BE2C (cell line): ENCODE measurements at regions not wholly inside any gene's neighbourhood (a gene's known extent, or its start where the extent isn't known, plus 50 kb on each side); places are given as distances from the start of the nearest gene placed in this dataset.

Experiments
- DNase-seq: peaks from one replicate; pipeline ENCODE4 v3.0.0-alpha.2; 2020
- H3K27me3 ChIP-seq: fragments of 250-450 bp; sonication (Bioruptor Pico); 2 replicates; pipeline ENCODE4 v1.5.1; 2020; ENCODE audit warnings: mild to moderate bottlenecking
- H3K36me3 ChIP-seq: fragments of 250-450 bp; sonication (Bioruptor Pico); 2 replicates; pipeline ENCODE4 v1.5.1; 2020; ENCODE audit warnings: mild to moderate bottlenecking
- H3K4me1 ChIP-seq: fragments of 250-450 bp; sonication (Bioruptor Pico); 2 replicates; pipeline ENCODE4 v1.5.1; 2020
- H3K4me3 ChIP-seq: 2 replicates; pipeline ENCODE4 v1.5.1; 2011; ENCODE audit warnings: low read depth, low read length
- H3K9me3 ChIP-seq: fragments of 250-450 bp; sonication (Bioruptor Pico); 2 replicates; pipeline ENCODE4 v1.5.1; 2020
- TF ChIP-seq, protein P1 (sequence below): IDR thresholded peaks from 2 replicates; pipeline ENCODE4 v1.5.1; 2012; ENCODE audit warnings: mild to moderate bottlenecking, low read depth, low read length

DNA sequence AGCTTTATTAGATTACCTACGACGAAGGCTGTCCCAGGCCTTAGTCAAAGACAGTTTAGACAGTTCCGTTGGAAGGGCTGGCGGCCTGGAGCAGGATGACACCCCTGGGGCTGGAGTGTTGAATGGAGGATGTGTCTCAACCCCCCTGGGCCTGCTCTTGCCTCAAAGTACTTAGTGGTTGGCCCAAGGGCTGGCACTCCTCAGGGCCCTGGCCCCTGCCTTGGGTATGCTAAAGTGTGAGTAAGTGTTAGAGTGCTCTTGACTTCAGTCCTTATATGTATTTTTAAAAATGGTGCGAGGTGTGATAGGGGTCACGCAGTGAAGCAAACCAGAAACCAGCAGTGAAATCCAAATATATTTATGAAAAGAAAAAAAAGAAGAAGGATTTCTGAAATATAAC is 261.6 kb downstream of the KTN1 start:
- no peaks in the 10 kb centered on the region for H3K9me3 ChIP-seq
- DNase-seq, result peak; percentile 82
- TF ChIP-seq, protein P1, sequence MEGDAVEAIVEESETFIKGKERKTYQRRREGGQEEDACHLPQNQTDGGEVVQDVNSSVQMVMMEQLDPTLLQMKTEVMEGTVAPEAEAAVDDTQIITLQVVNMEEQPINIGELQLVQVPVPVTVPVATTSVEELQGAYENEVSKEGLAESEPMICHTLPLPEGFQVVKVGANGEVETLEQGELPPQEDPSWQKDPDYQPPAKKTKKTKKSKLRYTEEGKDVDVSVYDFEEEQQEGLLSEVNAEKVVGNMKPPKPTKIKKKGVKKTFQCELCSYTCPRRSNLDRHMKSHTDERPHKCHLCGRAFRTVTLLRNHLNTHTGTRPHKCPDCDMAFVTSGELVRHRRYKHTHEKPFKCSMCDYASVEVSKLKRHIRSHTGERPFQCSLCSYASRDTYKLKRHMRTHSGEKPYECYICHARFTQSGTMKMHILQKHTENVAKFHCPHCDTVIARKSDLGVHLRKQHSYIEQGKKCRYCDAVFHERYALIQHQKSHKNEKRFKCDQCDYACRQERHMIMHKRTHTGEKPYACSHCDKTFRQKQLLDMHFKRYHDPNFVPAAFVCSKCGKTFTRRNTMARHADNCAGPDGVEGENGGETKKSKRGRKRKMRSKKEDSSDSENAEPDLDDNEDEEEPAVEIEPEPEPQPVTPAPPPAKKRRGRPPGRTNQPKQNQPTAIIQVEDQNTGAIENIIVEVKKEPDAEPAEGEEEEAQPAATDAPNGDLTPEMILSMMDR, result no peak
- no peaks in the 10 kb centered on the region for H3K36me3 ChIP-seq
- peaks cover 6% of the 10 kb centered on the region for H3K4me1 ChIP-seq
- peaks cover 8% of the 10 kb centered on the region; the same call in 1 of the 2 replicates for H3K27me3 ChIP-seq
- no peak overlapping the region for H3K4me3 ChIP-seq

DNA sequence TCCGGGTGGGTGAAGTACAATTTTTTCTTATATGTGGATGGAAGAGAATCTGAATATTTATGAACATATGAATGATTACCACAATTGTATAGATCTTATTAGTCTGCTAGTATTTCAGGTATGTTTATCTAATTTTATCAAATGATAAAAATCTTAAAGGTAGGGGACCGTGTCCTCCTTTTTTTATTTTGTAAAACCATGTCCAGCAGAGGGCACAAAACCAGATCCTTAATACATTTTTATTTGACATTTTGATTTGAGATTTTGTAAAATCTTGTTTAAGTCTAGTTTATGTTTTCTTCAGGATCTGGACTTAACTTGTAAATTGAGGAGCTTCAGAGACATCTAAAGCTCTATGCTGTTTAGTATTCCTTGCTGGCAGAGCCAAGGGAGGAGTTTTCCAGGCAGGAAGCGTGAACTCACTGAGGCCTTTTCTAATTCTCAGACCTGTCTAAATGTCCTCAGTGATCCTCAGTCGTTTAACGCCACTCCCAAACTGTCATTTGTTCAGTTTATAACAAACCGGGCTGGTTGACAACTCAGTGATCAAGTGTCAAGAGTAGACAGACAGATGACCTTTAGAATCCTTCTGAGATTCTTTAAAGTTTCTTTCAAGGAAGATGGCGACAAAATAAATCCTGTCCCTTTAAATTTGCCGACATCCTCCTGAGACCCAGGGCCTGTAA is 263.9 kb downstream of the KTN1 start:
- Histone ChIP-seq H3K27me3 (no peaks in the 10 kb centered on the region; the same call in 1 of the 2 replicates), H3K9me3 (no peaks in the 10 kb centered on the region), H3K36me3 (no peaks in the 10 kb centered on the region), H3K4me1 (peaks cover 6% of the 10 kb centered on the region), H3K4me3 (no peak overlapping the region)
- no peak for DNase-seq
- TF ChIP-seq, protein P1, result 0 out of 2 replicates have a peak, but pooled peaks have one; percentile 12

DNA sequence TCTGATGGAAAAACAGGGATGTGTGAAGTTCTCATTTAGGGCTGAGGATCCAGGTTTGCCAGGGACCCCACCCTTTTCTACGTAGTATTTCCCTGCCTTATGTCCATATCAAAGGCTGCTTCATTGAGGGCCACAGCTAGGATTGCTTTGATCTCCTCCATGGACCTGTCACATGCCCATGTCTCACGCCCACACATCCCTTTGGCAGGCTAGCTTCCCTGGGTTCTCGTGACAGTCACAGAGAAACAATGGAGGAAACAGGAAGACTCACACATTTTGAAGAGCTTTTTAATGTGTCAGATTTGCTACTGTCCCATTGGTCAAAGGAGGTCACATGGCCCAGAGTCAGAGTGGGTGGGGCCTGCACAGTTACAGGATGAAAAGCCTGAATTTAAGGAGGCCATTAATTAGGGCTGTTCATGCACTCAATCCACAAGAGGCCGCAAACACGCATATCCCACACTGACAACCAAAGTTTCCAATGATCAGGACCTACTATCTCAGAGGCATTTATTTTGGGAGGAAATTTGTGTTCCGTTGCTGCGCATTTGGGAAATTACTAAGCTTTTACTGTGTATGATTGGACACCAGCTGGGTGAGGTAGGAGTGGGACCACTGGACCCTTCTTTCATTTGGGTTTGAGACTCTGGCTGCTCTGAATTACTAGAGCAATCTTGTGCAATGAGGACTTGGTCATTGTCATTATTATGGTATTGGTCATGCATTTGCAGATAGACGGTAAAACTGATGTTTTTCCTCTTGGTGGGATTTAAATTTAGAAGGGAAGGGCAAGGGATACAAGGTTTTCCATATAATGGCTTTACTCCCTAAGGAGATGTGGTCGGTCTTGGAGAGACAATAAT is 266.2 kb downstream of the KTN1 start:
- Histone ChIP-seq H3K9me3 (no peaks in the 10 kb centered on the region), H3K4me1 (peaks cover 2% of the 10 kb centered on the region), H3K27me3 (no peaks in the 10 kb centered on the region; the same call in 1 of the 2 replicates), H3K4me3 (no peak overlapping the region), H3K36me3 (no peaks in the 10 kb centered on the region)
- TF ChIP-seq, protein P1, result no peak
- DNase-seq, result no peak

DNA sequence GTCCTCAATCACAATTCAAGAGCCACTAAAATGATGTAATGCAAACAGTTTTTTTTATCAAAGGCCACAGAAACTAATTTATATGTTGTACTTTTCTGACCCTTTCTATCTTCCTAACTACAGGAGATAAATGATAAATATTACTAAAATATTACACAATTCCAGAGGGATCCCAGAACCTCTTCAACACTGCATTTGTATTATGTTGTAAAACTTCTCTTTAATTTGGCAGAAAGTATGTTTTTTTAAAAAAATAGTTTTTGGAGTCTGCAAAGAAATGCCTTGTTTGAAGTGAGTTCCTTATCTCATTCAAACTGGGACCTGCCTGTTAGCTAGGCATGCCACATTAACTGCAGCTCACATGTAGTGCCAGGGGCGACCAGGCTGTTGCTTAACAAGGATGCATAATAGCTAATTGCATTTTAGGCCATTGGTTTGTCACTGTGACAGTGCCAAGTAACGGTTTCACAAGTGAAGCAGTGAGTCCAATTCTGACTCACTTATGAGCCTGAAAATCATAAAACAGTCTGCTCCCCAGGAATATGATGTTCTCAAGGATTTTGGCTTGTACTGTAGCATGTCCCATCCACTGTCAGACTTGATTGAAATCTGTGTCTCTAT is 266.9 kb downstream of the KTN1 start:
- Histone ChIP-seq H3K4me3 (no peak overlapping the region), H3K4me1 (no peaks in the 10 kb centered on the region), H3K36me3 (no peaks in the 10 kb centered on the region), H3K27me3 (no peaks in the 10 kb centered on the region; the same call in 1 of the 2 replicates), H3K9me3 (no peaks in the 10 kb centered on the region)
- DNase-seq, result peak; percentile 22
- TF ChIP-seq, protein P1, result no peak

DNA sequence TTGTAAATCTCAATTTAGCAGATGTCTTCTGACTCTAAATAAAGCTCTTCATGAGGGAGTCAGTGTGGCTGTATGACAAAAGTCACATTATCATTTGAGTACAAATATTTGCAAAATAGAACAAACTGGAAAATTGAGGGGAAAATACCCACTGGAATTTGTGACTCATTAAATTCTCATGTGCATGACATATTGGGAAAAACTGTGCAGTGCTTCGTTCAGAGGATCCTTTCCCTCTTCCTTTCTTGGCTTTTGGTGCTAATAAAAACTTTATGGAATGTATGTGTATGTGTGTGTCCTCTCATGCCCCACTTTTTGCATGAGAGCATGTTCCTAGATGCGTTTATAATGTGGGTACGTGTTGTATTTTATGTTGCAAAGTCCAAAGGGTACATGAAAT is 267.8 kb downstream of the KTN1 start:
- H3K36me3 ChIP-seq, result no peaks in the 10 kb centered on the region
- TF ChIP-seq, protein P1, result no peak
- no peaks in the 10 kb centered on the region for H3K4me1 ChIP-seq
- no peak for DNase-seq
- H3K27me3 ChIP-seq, result no peaks in the 10 kb centered on the region; the same call in 1 of the 2 replicates
- no peaks in the 10 kb centered on the region for H3K9me3 ChIP-seq
- no peak overlapping the region for H3K4me3 ChIP-seq
